ENCODE measurements at regions not wholly inside any gene's neighbourhood (a gene's known extent, or its start where the extent isn't known, plus 50 kb on each side); places are given as distances from the start of the nearest gene placed in this dataset.
"Not testable (repeated sequence)": the region's sequence is repeated elsewhere in the genome, so short reads cannot be mapped to it uniquely, and the experiment has no call there.

DNA sequence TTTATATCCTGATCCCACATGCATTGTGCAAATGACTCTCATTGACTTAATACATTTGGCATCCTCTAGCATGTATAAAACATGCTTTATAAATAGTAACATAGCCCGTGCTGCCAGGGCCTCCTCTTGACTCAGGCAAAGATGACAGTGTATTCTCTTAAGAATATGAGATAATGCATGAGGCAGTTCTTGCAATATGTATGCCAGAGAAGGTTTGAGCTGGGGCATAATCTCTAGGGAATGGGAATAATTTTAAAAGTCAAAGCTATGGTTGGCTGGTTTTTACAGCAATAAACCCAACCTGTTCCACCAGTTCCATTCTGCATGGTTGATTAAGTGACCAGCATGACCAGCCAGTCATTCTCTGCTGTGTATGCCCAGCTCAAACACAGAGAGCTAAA, 179.0 kb upstream of the PFN2 start:
- DNase-seq: no peak

DNA sequence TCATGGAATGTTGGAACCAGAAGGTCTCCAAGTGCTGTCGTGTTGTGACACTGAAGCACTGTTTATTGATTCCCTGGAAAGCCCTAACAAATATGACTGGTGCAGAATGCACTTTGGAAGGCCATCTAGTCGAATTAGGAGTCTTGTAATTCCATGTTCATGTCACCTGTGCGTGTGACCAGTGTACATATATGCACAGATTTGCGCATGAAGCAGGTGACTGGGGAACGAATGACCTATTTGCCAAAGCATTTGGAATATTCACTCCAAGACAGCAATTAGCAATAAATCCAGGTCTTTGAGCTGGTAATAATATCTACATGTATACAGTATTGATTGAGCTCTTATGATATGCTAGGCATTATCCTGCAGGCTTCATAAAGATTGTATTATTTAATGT, 177.5 kb upstream of the PFN2 start:
- DNase-seq: no peak

DNA sequence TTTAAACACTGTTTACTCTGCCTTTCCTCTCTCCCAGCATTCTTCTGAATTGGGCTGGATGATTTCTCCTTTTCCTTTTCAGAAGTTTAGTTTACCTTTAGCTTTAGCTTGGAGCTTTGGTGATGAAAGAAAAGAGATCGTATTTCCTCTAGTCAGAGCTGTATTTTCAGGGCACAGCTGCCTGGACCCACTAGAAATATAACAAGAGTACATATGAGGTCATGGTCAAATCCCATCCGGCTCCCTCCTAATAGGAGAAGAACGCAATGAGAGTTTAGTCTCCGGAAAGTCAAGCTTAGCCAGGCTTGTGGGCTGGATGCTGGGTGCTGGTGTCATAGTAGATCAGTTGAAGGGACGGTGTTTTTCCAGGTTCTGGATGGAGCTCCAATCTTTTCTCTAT, 177.1 kb upstream of the PFN2 start:
- DNase-seq: no peak

DNA sequence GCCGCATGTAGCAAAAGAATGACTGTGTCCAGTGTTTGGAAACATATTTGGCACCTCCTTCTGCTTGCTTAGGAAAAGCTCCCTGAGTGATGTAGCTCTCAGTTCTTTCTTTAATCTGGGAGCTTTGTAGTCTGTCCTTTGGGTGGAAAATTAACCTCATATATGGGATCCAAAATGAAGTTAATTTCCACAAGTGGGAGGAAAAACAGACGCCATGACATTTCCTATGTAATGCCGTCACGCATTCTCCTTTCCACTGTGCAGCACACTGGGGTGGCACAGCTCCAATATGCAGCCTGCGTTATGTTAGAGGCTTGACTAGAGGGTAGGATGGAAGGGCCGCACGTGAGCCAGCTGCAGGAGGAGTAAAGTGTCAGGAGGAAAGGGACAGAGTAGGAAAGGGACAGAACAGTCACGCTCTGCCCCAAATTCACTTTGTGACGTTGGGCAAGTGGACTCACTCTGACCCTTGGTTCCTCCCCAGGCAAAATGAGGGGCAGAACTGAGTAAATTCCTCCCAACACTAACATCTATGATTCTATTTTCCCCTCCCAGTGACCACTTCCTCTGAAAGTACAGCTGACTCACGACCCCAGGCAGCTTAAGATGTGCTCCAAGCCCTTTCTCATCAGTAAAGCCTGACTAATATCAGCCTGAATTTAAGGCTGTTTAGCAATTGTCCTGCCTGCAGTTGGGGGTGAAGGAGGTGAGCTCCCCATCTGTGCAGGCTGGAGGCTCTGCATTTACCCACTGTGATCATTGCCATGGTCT, 176.5 kb upstream of the PFN2 start:
- no peak for DNase-seq

DNA sequence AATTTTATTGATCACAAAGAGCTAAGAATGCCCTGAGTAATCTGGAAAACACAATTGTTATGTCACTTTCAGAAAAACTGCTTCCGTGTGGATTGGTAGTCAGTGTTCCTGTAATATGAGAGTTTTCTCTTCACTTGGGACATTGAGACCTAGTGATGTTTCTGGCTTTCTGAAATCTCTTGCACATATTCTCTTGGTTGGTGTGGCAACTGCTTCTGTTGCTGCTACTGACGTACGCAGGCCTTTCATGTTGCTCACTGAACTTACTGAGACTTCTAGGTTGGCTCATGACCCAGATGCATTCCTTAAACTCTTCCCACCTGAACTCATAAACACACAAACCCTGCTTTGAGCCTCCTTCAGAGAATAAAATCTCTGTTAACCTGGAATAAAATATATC, 175.0 kb upstream of the PFN2 start:
- no peak for DNase-seq

DNA sequence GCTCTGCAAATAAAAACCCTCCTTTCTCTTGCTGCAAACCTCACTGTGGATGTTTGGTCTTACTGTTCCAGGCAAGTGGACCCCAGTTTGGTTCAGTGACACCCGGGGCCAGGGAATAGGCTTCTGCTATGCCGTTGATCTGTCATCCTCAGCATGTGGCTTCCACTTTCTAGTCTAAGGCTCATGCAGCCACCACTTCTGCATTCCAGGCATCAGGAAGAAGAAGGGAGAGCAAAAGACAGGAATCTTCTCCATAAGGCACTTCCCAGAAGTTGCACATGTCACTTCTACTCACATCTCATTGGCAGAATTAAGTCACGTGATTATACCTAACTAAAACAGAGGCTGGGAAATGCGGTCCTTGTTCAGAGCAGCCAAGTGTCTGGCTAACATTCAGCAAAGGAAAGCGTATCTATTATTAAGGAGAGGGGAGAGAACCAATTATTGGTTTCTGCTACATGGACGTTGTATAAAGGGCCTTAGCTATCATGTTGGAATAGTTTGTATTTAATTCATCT, 173.6 kb upstream of the PFN2 start:
- DNase-seq: no peak

DNA sequence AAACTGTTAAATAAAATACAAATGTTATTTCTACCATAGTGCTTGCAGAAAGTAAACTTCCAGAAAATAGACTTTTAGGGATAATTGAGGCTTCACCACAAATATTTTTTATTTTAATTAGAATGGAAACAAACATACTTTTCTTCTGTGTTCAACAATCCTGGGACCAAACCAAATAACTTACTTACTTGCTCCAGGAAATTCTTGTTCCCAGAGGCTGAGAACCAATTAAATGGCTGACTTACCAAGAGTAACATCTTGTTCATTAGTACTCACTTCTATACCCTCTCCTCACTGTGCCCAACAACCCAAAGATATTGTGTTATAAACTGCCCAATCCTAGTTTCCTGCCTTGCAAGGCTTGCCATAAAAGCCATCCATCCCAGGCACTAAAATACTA, 172.2 kb upstream of the PFN2 start:
- DNase-seq: no peak

DNA sequence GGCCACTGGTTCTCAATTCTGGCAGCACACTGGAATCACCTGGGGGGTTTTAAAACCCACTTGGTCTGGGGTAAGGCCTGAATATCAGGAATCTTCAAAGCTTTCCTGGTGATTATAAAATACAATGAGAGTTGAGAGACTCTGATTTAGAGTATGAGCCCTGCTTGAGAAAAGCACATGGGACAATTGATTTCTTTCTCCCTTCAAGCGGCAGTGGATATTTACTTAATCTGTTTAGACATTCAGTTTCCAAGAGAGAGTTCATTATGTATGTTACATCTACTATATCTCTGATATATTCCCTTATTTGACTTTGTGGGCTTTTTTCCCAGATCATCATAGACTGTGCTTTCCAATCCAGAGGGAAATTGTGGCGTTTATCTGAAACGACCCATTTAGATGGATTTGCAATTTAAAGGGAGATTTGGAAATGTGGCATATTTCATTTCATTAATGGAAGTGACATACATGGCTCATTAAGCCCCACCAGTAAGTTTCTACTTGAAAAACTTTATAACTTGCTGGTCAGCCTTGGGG, 171.2 kb upstream of the PFN2 start:
- no peak for DNase-seq

DNA sequence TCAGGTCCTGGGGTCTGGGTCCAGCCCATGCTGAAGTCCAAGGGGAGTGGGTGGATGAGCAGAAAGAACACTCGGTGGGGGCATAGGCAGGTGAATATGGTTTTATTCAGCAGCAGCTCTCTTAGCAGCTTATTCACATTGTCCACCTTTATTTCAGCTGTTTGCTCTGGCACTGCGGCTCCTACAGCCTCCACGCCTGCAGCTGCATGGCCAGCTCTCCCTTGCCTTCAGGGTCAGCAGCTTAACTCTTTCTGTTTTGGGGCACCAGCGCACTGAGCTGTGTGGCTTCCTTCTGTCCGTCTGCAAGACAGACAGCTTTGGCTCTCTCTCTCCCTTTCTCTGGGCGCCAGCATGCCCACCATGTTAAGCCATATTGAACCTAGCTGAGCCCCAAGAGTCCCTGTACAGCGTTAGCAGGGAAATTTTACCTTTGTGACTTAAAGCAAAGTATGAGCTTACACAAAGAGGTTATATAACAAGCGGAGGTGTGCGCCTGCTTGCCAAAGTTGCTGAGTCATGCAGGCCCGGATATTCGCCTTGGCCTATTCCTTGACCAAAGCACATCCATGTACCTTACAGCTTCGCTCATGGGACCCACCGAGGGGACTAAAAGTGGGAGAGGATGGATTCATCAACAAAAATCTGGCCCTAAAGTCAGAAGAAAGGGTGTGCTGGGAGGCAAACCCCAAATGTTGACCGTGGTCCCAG, 170.1 kb upstream of the PFN2 start:
- DNase-seq: no peak

DNA sequence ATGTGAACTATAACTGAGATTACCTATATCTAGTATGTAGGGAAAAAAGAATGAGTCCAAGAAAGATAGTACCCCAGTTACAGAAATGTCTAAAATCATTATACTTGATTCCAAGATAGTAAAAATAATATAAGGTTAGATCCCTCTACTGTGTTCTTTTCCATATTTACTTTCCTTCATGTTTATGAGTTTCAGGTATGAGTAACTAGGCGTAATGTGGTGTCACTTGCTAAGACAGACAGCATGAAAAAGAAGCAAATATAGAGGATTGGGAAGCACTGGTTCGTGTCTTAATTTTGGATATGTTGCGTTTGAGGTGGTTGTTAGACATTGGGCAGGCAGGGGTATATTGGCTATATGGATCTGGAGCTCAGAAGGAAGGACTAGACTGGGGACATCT, 168.1 kb upstream of the PFN2 start:
- DNase-seq: no peak

DNA sequence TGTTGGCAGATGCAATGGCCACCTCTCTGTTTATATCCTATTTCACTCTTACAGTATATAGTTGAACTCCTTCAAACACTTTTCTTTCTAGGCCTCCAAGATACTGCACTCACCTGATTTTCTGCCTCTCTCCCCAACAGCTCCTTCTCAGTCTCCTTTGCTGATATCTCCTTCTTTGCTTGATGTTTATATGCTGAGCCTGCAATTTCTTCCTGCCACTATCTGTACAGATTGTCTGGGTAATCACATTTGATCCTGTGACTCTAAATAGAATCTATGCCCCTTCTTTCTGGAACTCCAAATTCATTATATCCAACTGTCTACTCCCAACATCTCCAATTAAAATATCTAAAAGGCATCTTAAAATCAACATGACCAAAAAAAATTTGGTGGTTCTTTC, 165.5 kb upstream of the PFN2 start:
- no peak for DNase-seq

DNA sequence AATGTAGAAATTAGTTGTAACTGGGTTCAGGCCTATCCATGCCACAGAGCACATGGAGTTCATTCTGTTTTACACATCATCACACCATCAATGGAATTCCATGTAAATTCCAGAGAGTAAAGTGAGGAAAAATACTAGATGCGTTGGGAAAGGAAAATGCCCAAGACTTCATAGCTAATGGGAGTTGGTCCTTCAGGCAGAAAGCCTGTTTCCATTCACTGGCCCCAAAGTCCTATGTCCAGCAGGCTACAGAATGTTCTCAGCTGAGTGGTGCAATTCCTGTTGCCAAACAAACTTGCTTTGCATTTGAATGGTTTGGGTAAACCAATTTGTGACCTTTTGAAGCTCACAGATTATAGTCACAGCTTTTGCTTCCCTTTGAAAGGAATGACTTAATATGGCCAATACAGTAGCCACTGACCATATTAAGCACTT, 164.6 kb upstream of the PFN2 start:
- DNase-seq: no peak

DNA sequence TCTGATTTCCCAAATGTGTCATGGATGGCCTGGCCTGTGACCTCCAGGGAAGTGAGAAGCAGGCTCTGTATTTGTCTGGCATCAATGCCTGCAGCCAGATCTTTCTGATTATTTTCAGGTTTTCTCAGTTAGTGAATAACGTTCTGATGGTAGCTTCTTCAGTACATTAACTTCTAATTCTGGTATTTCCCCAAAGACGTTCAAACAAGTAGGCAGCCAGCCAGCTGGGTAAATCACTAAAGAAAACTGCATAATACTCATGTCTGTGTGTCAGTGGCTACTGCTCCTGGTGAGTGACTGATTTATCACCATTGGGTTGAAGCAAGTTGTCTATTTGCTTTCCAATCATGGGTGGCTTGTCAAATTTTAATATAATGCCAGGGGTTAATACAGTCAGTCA, 162.6 kb upstream of the PFN2 start:
- no peak for DNase-seq

DNA sequence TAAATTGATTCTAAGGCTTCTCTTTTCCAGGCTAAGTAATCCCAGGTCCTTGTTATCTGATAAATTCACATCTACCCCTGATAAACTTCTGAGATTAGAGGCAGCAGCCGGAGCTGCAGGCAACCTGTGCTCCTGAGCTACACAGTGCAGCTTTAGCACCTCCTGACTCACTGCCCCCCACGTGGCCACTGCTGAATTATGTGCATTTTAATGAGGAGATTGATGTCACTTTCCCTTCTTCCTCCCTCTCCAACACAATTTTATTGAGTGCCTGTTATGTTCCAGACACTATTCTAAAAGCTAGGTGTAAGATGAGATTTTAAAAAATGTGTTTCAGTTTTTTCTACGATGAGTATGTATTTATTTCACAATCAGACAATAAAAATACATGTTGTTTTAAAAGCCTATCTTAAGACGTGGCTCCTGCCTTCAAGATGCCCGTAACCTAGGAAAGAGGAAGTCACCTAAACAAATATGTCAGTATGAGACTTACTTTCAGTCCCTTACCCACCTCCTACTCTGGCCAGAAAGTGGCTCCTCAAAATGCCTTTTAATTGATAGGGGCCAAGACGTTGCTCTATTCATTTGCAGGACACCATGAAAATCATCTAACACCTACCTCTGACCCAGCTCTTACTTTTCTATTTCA, 161.5 kb upstream of the PFN2 start:
- no peak for DNase-seq

DNA sequence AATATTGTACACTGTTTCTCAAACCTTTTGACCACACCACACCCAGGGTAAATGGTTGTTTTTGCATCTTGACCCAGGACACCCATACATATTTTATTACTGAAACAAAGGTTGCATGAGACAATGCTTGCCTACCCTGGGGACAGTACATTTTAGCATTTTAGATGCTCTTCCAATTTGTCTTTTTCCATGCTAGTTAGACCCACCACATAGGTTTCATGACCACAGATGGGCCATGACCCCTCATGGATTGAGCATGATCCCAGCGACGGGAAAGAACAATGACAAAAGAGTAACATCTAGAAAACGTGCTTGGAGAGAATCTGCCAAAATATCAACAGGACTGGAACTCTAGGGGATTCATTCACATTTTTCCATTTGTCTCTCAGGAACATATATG, 161.0 kb upstream of the PFN2 start:
- no peak for DNase-seq

DNA sequence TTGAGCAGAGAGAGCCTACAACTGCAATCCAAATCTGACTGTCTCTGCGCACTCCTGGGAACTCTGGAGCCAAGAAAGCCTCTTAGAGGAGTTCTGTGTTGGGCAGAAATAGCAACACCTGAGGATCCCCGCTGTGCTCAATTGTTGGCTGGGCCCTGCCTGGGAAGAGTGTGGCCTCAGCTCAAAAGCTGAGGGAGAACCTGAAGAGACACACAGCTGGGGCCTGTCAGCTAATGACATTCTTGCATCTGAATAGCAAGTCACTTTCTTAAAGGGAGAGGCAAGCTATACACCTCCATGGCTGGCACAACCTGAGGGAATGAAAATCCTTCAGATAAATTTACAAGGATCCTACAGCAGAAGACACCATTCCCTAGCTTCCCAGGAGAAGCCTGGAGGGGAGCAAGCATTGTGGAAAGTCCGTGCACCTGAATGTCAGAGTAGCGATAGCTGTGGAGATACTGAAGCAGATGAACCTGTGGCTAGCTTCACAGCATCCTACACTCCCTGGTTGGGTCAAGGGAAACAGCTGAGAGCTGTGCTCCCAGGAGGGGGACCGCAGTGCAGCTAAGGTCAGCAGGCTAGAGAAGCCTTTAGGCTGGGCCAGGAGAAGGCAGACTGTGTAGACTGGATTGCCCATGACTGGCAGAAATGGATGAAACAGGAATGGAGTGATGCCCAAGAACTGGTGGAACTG, 159.9 kb upstream of the PFN2 start:
- DNase-seq: no peak

DNA sequence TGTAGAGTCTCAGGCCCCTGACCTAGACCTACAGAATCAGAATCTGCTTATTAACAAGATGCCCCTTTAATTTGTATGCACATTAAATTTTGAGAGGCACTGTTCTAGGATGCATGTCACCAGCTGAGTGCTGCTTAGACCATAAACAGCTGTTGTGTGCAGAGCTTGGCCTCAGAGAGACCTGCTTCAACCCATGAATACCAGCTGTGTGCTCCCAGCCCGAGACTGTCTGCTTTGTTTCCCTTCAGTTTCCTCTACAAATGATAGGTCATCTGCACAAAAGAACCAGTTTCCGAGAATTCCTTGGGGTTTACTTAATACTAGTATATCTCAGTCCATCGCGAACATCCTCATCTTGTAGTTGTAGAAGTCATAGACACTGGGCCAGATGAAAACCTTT, 158.5 kb upstream of the PFN2 start:
- no peak for DNase-seq

DNA sequence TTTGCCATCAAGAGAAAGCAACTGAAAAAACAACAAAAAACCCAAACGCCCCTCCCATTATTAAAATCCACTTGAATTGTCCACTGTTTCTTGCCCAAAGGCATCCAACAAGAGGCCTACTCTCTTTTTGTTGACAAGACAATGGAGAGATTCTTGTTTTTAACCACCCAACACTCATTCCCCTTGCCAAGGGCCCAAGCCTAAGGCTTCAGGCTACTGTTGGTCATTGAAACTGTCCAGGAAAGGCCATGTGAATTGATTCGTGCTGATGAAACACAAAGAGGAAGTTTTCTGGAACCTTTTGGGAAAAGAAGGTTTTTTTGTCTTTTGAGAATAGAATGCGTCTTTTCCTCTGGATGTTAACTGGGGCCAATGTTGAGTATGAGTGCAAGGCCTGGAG, 157.4 kb upstream of the PFN2 start:
- no peak for DNase-seq

DNA sequence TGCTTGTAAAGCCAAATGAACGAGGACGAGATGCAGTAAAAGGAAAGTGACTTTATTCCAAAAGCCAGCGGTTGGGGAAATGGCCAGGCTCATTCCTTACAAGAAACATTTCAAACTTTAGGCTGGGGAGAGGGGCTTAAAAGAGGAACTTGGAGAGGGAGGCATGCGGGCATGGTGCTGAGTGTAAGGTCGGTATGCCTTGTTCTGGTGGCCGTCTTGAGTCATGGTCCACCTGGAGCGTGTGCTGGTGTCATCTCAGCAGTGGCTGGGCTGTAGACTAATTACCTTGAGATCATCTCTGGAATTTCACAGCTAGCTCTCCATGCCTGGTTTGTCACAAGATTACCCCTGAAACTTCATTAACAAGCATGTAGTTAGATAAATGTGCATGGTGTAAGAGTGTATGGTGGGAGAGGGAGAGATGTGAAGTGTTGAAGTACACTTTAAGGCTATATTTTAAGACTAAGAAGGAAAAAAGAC, 156.4 kb upstream of the PFN2 start:
- no peak for DNase-seq

DNA sequence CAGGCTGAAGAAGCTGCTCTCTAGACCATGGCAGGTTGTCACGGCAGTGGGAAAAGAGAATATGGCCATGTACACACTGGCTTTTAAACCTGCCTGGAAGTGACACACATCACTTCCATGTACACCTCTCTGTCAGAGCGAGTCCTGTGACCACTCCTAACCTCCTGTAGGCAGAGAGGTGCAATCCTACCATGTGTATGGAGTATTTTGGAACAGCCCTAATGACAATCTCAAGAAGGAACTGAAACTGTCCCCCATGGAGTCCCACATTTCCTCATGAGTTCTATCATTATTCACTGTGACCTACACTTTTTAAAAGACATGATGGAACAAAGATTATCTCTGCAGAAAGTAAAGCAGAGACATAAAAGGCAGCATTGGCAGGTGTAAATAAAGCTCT, 153.4 kb upstream of the PFN2 start:
- no peak for DNase-seq

DNA sequence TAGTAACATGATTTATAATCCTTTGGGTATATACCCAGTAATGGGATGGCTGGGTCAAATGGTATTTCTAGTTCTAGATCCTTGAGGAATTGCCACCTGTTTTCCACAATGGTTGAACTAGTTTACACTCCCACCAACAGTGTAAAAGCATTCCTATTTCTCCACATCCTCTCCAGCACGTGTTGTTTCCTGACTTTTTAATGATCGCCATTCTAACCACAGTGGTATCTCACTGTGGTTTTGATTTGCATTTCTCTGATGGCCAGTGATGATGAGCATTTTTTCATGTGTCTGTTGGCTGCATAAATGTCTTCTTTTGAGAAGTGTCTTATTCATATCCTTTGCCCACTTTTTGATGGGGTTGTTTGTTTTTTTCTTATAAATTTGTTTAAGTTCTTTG, 152.6 kb upstream of the PFN2 start:
- DNase-seq: not testable (repeated sequence)

DNA sequence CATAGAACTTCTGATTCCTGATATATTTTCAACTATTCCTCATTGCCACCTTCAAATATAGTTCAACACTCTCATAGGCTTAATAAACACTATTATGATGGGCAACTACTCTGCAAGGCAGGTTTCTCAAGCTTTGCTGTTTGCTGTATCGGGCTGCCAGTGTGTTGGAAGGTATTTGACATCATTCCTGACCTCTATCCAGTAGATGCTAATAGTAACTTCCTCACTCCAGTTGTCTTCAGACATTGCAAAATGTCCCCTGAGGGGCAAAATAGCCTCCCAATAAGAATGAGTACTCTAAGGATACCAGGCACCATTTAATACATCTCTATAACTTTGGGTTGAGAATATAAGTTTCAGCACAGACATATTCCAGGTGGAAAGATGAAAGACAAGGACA, 147.5 kb upstream of the PFN2 start:
- DNase-seq: no peak

DNA sequence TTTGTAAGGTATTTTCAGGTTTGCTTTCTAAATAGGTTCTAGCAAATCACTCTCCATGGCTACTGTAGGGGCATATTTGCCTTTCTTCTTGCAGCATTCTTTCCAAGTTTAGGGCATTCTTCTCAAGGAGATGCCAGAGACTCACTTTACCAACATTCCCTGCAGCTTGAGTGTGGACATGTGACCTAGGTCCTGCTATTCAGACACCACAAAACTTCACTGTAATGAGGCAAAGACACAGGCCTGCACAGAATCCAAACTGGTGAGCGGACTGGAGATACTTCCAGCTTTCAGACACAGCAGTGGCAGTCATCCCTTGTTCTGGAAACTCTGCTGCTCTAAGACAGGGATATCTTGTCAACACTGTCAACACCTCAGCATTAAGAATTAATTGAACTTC, 146.4 kb upstream of the PFN2 start:
- DNase-seq: no peak
